Calu3 (cell line): ENCODE measurements at regions not wholly inside any gene's neighbourhood (a gene's known extent, or its start where the extent isn't known, plus 50 kb on each side); places are given as distances from the start of the nearest gene placed in this dataset.

Experiments used
- BruUV-seq: library from RNA; stranded (reverse); fragments of 400-500 nt; replicated peaks from 2 replicates; lab custom pipeline; 2021; lab: Mats Ljungman, UMichigan
- CTCF ChIA-PET: fragments of 300-600 bp; sonication (Branson Sonifier 250); formaldehyde crosslinking; loops from one replicate; lab custom pipeline; 2022; ENCODE audit warnings: antibody characterized with exemption; lab: Charles Lee
- DNase-seq: peaks from one replicate; pipeline ENCODE4 v3.0.0; 2022
- H3K27ac Mint-ChIP-seq: one replicate; pipeline ENCODE4 v1.8.0; 2022; ENCODE audit warnings: mixed read lengths; ENCODE audit not compliant: unreplicated experiment
- H3K27me3 Mint-ChIP-seq: one replicate; pipeline ENCODE4 v1.8.0; 2022; ENCODE audit warnings: mixed read lengths; ENCODE audit not compliant: unreplicated experiment
- H3K36me3 Mint-ChIP-seq: one replicate; pipeline ENCODE4 v1.8.0; 2022; ENCODE audit warnings: mild to moderate bottlenecking, moderate library complexity, mixed read lengths; ENCODE audit not compliant: insufficient read depth, unreplicated experiment
- H3K4me1 Mint-ChIP-seq: one replicate; pipeline ENCODE4 v1.8.0; 2022; ENCODE audit warnings: mild to moderate bottlenecking, low read depth, mixed read lengths; ENCODE audit not compliant: unreplicated experiment
- H3K4me3 Mint-ChIP-seq: one replicate; pipeline ENCODE4 v1.8.0; 2022; ENCODE audit warnings: mild to moderate bottlenecking, low read depth, moderate library complexity, mixed read lengths; ENCODE audit not compliant: unreplicated experiment
- H3K9me3 Mint-ChIP-seq: one replicate; pipeline ENCODE4 v1.8.0; 2022; ENCODE audit warnings: low read depth, mixed read lengths; ENCODE audit not compliant: unreplicated experiment
- intact Hi-C: fragments of 100-400 bp; cut with micrococcal nuclease; formaldehyde crosslinking; loops from one replicate; pipeline ENCODE4 v1.10.0; 2022; ENCODE audit not compliant: unreplicated experiment
- TF ChIP-seq, protein P1 (sequence below): fragments of 200-600 bp; IDR thresholded peaks from one replicate; pipeline ENCODE4 v1.8.0; 2022; ENCODE audit warnings: antibody characterized with exemption; ENCODE audit not compliant: unreplicated experiment

DNA sequence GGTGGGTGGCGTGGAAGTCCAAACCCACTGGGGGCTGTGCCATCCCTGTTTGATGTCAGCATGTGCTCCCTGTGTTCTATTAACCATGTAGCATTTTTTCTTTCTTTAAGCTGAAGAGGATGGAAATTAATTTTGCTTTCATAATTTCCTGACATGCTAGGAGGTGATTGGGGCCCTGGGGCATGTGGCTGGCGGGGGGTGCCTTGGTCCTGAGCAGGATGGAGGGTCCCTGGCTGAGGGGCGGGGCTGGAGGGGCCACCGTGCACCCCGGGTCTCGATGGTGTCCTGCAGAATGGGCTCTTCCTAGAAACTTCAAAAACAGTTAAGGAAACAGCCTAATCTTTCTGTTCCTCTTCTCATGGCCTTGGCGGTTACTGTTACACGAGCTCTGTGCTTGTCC, 69.3 kb upstream of the IRX4 start:
- no TSS peak for BruUV-seq
- CTCF ChIA-PET: no interaction called here
- H3K9me3 Mint-ChIP-seq: no peaks in the 10 kb centered on the region
- peaks cover 55% of the 10 kb centered on the region for H3K27me3 Mint-ChIP-seq
- TF ChIP-seq, protein P1, sequence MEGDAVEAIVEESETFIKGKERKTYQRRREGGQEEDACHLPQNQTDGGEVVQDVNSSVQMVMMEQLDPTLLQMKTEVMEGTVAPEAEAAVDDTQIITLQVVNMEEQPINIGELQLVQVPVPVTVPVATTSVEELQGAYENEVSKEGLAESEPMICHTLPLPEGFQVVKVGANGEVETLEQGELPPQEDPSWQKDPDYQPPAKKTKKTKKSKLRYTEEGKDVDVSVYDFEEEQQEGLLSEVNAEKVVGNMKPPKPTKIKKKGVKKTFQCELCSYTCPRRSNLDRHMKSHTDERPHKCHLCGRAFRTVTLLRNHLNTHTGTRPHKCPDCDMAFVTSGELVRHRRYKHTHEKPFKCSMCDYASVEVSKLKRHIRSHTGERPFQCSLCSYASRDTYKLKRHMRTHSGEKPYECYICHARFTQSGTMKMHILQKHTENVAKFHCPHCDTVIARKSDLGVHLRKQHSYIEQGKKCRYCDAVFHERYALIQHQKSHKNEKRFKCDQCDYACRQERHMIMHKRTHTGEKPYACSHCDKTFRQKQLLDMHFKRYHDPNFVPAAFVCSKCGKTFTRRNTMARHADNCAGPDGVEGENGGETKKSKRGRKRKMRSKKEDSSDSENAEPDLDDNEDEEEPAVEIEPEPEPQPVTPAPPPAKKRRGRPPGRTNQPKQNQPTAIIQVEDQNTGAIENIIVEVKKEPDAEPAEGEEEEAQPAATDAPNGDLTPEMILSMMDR: no peak
- DNase-seq: no peak
- intact Hi-C loops: no loop called here
- no peak overlapping the region for H3K4me3 Mint-ChIP-seq
- no peak overlapping the region for H3K27ac Mint-ChIP-seq
- no peaks in the 10 kb centered on the region for H3K4me1 Mint-ChIP-seq
- no peaks in the 10 kb centered on the region for H3K36me3 Mint-ChIP-seq

DNA sequence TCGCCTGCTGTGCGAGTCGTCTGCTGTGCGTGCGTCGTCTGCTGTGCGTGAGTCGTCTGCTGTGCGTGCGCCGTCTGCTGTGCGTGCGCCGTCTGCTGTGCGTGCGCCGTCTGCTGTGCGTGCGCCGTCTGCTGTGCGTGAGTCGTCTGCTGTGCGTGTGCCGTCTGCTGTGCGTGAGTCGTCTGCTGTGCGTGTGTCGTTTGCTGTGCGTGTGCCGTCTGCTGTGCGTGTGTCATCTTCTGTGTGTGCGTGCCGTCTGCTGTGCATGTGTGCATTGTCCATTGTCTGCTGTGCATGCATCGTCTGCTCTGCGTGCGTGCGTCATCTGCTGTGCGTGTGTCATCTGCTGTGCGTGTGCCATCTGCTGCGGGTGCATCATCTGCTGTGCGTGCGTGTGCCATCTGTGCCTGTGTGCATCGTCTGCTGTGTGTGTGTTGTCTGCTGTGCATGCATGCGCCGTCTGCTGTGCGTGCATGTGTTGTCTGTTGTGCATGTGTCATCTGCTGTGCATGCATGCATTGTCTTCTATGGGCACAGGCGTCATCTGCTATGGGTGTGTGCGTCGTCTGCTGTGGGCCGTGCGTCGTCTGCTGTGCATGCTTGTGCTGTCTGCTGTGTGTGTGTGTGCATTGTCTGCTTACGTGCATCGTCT, 68.6 kb upstream of the IRX4 start:
- DNase-seq: no peak

DNA sequence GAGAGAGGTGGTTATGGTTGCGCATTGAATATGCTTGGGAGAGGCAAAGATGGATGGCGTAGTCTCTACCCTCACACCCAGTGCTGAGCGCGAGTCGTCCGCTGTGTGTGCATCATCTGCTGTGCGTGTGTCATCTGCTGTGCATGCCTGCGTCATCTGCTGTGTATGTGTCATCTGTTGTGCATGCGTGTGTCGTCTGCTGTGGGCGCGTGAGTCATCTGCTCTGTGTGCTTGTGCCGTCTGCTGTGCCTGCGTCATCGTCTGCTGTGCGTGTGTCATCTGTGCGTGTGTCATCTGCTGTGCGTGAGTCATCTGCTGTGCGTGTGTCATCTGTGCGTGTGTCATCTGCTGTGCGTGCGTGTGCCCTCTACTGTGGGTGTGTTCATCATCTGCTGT, 68.0 kb upstream of the IRX4 start:
- no peak overlapping the region for H3K27ac Mint-ChIP-seq

More for the DNA sequence above, 68.6 kb upstream of the IRX4 start:
- Mint-ChIP-seq H3K36me3 (no peaks in the 10 kb centered on the region), H3K4me1 (no peaks in the 10 kb centered on the region), H3K9me3 (no peaks in the 10 kb centered on the region), H3K27me3 (peaks cover 63% of the 10 kb centered on the region), H3K27ac (no peak overlapping the region), H3K4me3 (no peak overlapping the region)
- TF ChIP-seq, protein P1: no peak
- CTCF ChIA-PET: no interaction called here
- intact Hi-C loops: no loop called here
- no TSS peak for BruUV-seq

DNA sequence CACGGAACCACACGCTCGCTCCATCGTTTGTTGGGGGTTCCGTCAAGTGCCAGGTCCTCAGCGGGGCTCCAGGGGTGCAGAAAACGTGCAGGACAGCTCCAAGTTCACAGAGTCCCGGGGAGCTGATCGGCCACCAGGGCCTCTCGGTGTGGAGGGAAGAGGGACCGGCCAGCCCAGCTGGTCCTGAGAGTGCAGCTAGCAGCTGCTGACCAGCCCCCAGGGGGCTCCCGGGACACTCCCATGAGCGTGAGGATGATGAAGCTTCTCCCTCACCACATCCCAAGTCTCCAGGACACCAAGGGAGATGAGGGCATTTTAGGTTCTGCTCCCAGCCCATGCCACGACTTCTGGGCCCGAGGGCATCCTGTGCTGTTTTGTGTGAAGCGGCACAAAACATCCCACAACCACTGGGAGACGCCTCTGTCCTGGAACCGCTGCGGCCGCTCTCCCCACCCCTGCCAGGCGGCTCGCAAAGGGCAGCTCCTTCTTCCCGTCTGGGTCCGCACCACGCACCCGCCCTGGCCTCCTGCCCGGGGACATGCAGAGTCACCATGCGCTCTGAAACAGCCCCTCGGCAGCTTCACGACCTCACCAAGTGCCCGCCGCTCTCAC, 67.5 kb upstream of the IRX4 start:
- TF ChIP-seq, protein P1: no peak
- Mint-ChIP-seq H3K9me3 (no peaks in the 10 kb centered on the region), H3K27me3 (peaks cover 63% of the 10 kb centered on the region), H3K36me3 (no peaks in the 10 kb centered on the region), H3K4me1 (no peaks in the 10 kb centered on the region), H3K27ac (no peak overlapping the region), H3K4me3 (no peak overlapping the region)
- no TSS peak for BruUV-seq
- DNase-seq: no peak
- intact Hi-C loops: no loop called here
- CTCF ChIA-PET: no interaction called here

More for the DNA sequence above, 68.0 kb upstream of the IRX4 start:
- Mint-ChIP-seq H3K4me3 (no peak overlapping the region), H3K4me1 (no peaks in the 10 kb centered on the region), H3K27me3 (peaks cover 63% of the 10 kb centered on the region), H3K36me3 (no peaks in the 10 kb centered on the region), H3K9me3 (no peaks in the 10 kb centered on the region)
- TF ChIP-seq, protein P1: no peak
- CTCF ChIA-PET: no interaction called here
- no peak for DNase-seq
- BruUV-seq: no TSS peak
- intact Hi-C loops: no loop called here
